Sciatic nerve (tissue), 2 donors: ENCODE measurements at regions not wholly inside any gene's neighbourhood (a gene's known extent, or its start where the extent isn't known, plus 50 kb on each side); places are given as distances from the start of the nearest gene placed in this dataset.
"Not testable (repeated sequence)": the region's sequence is repeated elsewhere in the genome, so short reads cannot be mapped to it uniquely, and the experiment has no call there.

ENCODE experiments used
- ATAC-seq: fragments of 200-7000 bp; cut with Tn5 transposase; one replicate; pipeline ENCODE4 v1.9.1; 2020; ENCODE audit warnings: mild to moderate bottlenecking, moderate library complexity
- DNase-seq: peaks from one replicate; pipeline ENCODE4 v3.0.0-alpha.2; 2020; ENCODE audit warnings: low spot score
- intact Hi-C: fragments of 100-400 bp; cut with DNase I; formaldehyde crosslinking; loops from one replicate; pipeline ENCODE4 v1.14.2; 2022
- donor health status: DM: no; HTN: no; CAD: no.
- donor health status: DM: no; HTN: no; CAD: no.

GRCh38 chr7:17396692-17397091, 98.2 kb downstream of the AHR start:
- intact Hi-C loops, result no loop called here
- ATAC-seq (no peak), DNase-seq (no peak)

DNA sequence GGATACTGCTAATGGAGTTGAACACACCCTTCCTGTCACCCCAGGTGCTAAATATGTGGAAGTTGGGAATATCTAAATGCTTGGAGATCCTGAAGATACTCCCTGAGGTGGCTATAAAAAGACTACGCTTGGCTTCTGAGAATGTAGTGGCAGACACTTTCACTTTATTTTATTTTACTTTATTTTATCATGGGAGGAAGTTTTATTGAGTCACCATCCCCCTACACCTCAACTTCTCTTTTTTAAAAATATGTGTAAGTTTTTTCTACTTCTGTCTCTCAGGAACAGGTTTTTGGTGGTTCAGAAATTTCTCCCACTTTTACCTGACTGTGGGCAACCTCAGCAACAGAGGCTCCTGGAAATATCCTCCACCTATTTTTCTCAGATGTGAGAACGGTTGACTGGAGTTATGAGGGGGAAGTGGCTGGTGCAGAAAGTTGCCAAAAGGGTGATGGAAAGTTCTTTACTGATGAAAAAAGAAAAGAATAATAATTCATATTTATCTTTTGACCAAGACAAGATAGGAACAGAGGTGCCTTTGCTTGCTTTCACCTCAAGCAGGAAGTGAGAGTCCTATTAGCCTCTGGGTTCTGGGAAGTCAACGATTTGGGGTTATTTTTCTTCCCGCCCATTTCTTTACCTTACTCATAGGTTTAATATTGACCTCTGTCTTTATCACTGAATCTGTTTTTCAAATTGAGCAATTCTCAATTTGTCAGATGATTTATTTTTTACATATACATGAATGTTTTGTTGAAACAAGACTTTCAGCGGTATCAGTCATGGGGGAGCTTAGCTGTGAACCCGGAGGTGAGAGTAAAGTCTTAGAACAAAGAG, 103.6 kb downstream of the AHR start:
- DNase-seq (no peak), ATAC-seq (no peak)
- intact Hi-C loops, result no loop called here

DNA sequence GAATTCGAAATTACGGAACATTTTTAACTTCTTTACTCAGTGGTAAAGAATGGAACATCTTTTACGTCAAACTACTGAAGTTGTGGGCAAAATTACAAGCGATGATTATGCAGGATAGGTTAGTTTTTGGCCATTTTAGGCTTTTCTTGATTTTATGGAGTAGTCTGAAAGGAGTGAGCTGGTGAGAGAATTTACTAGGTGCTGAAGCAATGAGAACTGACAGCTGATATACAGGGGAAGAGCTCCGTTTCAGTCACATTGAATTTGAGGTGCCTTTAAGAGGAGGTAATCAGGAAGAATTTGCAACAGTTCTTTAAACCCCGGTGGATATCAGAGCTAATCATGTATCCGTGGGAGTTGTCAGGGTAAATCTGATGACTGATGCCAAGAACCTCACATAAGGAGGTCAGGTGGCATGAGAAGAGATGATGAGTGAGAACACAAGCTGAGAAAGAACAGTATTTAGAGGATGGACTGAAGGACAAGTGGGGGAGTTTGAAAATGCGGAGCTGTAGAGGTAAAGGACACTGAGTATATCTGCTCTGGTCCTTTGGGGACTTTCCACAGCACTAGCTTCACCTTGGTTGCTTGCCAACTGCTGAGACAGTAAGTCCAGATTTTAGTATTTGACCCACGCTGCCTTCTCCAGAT, 104.3 kb downstream of the AHR start:
- intact Hi-C loops, result no loop called here
- no peak for DNase-seq
- no peak for ATAC-seq

DNA sequence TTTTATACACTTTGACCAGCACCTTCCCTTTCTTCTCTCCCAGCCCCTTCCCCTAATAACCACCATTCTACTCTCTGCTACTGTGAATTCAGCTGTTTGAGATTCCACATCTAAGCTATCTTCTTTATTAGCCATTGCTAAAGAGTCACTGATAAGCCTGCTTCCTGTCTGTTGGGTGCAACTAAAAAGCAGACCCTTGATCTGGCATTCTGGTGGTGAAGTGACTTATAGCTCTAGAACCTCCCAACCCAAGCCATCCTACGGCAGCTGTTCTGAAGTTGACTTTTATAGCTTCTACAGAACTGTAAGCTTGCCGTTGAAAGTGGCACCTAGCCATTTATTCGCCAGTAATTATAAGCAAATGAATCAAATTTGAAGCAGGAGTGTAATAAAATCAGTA, 105.6 kb downstream of the AHR start:
- no peak for ATAC-seq
- no peak for DNase-seq
- intact Hi-C loops, result no loop called here

- ATAC-seq, result peak; percentile 34
- intact Hi-C loops, result no loop called here
- DNase-seq, result no peak
Measured at GRCh38 chr7:17405786-17406185, 107.3 kb downstream of the AHR start.

DNA sequence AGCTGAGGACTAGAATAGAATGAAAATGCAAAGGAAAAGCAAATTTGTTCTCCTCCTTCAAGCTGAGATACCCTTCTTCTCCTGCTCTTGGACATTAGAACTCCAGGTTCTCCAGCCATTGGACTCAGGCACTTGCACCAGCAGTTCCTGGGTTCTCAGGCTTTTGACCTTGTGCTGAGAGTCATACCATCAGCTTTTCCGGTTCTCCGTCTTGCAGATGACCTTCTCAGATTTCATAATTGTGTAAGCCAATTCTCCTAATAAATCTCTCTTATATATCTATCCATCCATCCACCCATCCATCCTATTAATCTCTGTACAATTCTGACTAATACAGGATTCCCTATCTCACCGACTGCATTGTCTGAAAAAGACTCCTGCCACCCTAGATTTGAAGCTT, 108.3 kb downstream of the AHR start:
- ATAC-seq, result no peak
- intact Hi-C loops, result no loop called here
- no peak for DNase-seq

DNA sequence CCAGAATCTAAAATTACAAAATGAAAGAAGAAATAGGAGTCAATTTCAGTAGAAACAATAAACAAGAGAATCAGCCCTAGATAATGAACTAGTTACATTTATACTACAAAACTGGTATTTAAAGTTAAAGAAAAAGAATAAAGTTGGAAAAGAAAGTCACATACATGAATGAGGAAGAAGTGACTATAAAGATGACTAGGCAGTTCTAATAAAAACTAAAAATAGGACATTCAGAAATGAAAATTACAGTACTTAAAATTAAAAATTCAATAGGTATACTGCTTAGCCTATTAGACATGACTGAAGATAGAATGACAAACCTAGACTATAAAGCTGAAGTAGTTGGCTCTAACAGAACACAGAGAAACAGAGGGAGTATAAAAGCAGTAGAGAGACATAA, 108.8 kb downstream of the AHR start:
- intact Hi-C loops, result no loop called here
- no peak for DNase-seq
- ATAC-seq, result no peak

- intact Hi-C loops, result no loop called here
- DNase-seq (peak; percentile 73), ATAC-seq (peak; percentile 97)
Measured at GRCh38 chr7:17408245-17408903, 109.9 kb downstream of the AHR start.

DNA sequence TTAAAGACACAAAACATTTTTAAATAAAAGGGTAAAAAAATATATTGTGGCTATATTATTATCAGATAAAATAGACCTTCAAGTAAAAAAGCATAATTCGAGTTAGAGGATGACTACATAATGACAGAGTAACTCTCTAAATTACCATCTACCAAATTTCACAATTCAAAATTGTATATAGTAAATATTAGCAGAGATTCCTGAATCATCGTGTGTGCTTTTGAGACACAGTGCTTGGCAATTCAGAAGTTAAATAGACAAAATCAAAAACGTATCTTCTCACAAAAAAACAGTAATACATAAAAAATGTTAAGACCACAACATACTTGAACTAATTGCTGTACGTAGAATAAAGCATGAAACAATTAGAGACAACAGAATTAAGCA, 110.4 kb downstream of the AHR start:
- intact Hi-C loops, result no loop called here
- DNase-seq (no peak), ATAC-seq (no peak)

DNA sequence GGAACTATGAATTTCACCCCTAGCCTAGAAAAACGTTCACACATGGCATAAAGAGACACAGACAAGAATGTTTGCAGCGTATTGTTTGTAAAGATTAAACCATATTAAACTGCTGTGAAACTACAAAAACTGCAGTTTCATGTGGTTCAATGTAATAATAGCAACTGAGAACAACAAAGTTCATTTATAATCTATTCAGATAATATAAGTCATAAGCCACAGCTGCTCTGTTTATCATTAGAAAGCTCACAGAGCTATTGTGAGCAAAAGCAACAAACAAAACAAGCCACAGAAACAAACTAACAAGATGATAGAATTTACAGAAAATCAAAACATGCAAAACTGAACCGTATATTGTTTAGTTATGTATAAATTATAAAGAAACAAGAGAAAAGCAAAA, 113.5 kb downstream of the AHR start:
- ATAC-seq, result no peak
- intact Hi-C loops, result no loop called here

GRCh38 chr7:17412883-17413282, 114.4 kb downstream of the AHR start:
- ATAC-seq (no peak), DNase-seq (no peak)
- intact Hi-C loops, result no loop called here

More for the DNA sequence above, 113.5 kb downstream of the AHR start:
- DNase-seq, result no peak

DNA sequence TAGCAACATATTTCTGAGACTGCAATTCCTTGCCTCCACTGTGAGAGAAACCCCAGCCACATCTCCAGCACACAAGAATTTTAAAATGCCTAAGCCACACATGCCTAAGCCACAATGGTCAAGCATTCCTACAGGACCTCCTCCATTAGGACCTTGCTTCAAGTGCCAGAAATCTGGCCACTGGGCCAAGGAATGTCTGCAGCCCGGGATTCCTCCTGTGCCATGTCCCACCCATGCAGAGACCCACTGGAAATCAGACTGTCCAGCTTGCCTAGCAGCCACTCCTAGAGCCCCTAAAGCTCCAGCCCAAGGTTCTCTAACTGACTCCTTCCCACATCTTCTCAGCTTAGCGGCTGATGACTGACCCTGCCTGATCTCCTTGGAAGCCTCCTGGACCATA, 117.5 kb downstream of the AHR start:
- no peak for ATAC-seq

GRCh38 chr7:17420308-17421015, 122.0 kb downstream of the AHR start:
- intact Hi-C loops, DNase-seq, ATAC-seq: not testable (repeated sequence)

More for the DNA sequence above, 117.5 kb downstream of the AHR start:
- no peak for DNase-seq
- intact Hi-C loops, result loop anchor here (5.0 kb wide), 1 partner anchor 1836 kb away; no protein-coding TSS in a partner anchor

DNA sequence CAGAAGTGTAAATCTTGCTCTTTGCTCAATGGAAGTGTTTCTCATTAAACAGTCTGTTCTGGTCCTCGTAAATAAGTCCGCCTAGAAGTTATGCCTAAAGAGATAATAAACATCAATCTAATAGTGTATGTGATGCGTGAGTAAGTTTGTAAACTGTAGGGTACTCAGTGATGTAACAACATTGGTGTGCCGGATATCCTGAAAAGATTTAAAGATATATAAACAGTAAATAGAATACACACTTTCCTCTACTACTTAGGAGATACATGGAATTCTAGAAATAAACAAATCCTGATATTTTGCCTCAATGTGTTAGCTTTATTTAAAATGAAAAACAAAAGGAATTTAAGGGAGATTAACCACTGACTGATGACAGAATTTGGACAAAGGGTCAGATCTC, 123.5 kb downstream of the AHR start:
- DNase-seq, result no peak
- intact Hi-C loops, result no loop called here
- no peak for ATAC-seq

DNA sequence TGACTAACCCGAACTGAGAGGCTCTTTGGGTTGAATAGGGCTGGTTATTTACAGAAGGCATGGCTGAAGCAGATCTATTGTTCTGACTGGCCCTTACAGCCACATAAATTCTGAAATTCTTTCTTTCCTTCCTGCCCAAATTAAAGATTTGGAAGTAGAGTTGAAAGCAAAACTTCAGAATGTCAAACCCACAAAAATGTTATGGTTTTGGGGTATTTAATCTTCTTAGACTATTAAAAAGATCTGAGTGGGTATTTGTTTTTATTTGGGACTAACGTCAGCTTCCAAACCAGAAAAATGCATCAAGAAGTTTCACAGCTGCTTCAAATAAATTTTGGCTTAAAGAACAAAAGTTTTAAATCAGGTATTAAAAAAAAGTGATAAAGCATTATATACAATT, 124.5 kb downstream of the AHR start:
- intact Hi-C loops, result no loop called here
- DNase-seq (no peak), ATAC-seq (no peak)

- intact Hi-C loops, result no loop called here
- DNase-seq, result no peak
- no peak for ATAC-seq
Measured at GRCh38 chr7:17427924-17428323, 129.5 kb downstream of the AHR start.

- ATAC-seq, result no peak
Measured at GRCh38 chr7:17429579-17429978, 131.1 kb downstream of the AHR start.

DNA sequence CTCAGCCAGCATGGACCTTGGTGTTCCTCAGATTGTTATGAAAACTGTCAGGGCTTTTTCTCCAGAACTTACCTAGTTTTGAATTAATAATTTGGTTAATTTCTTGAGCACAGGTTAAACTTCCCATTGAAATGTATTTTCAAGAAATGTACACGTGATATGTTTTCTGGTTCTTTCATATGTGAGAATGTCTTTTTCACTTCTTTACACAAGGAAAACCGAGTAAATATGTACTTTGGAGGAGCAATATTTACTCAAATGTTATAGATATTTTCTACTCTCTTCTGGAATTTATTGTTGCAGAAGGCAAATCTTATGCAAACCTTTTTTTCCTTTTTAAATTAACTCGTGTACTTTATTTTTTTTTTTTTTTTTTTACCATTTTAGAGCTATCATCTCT, 134.3 kb downstream of the AHR start:
- ATAC-seq (no peak), DNase-seq (no peak)
- intact Hi-C loops, result no loop called here

More at GRCh38 chr7:17429579-17429978, 131.1 kb downstream of the AHR start:
- intact Hi-C loops, result no loop called here
- no peak for DNase-seq

- intact Hi-C loops, result no loop called here
- no peak for ATAC-seq
- no peak for DNase-seq
Measured at GRCh38 chr7:17434191-17434590, 135.7 kb downstream of the AHR start.
